GM19240 (cell line): ENCODE measurements at regions not wholly inside any gene's neighbourhood (a gene's known extent, or its start where the extent isn't known, plus 50 kb on each side); places are given as distances from the start of the nearest gene placed in this dataset.

ENCODE experiments used
- DNase-seq: peaks from one replicate; pipeline ENCODE4 v3.0.0; 2011; ENCODE audit warnings: low spot score; ENCODE audit not compliant: insufficient read length

GRCh38 chr6:14948586-14949245 lies 297.2 kb upstream of the JARID2 start:
- no peak for DNase-seq

DNA sequence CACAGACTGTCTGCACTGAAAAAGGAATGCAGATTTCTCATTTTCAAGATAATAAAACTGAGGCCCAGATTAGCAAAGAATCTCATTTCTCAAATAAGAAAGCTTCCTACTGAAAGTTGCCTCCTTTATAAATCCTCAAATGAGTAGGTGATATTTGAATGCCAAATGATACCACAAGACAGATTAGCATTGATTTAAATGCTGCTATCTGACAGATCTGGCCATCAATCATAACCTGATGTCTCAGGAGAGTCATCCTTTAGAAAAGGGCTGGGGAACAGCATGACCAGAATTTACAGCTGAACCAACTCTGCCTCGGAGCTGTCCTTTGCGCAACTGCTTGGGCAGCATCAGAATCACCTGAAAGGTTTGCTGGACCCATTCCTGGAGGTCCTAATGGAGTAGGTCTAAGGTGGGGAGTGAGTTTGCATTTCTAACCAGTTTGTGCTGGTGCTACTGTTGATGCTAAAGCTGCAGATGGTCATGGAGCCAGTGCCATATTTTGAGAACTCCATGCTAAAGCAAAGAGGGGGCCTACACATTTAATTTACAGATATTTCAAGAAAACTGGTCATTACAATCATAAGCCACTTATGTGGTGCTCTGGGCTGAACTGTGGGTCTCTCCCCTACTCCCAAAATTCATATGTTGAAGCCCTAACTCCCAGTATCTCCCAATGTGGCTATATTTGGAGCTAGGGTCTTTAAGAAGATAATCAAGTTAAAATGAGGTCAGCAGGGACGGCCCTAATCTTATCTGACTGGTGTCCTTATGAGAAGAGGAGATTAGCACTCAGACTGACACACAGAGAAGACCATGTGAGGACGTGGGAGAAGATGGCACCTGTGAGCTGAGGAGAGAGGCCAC lies 295.5 kb upstream of the JARID2 start:
- no peak for DNase-seq

- DNase-seq: no peak
Observed at GRCh38 chr6:14950970-14951276, 294.9 kb upstream of the JARID2 start.

- DNase-seq: no peak
Observed at GRCh38 chr6:14951704-14952103, 294.2 kb upstream of the JARID2 start.

DNA sequence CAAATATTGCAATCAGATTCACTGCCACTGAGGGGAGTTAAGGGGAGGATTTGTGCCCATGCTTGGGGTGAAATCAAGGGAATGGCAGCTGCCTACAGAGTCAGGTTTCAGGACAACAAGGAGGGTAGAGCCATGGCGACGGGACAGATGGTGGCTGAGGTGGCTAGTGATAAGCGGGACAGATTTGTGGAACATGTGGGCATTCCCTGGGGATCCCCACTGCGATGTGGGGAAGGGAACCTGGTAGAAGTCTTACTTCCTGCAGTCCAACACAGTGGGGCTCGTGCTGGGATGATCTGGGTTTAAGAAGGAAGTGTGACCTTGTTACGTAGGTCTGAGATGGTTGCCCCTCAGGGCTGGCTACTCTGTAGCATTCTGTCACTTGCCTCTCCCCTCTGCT lies 292.0 kb upstream of the JARID2 start:
- DNase-seq: no peak

GRCh38 chr6:14957355-14958059 lies 288.4 kb upstream of the JARID2 start:
- no peak for DNase-seq

- no peak for DNase-seq
Observed at GRCh38 chr6:14959324-14959885, 286.5 kb upstream of the JARID2 start.

DNA sequence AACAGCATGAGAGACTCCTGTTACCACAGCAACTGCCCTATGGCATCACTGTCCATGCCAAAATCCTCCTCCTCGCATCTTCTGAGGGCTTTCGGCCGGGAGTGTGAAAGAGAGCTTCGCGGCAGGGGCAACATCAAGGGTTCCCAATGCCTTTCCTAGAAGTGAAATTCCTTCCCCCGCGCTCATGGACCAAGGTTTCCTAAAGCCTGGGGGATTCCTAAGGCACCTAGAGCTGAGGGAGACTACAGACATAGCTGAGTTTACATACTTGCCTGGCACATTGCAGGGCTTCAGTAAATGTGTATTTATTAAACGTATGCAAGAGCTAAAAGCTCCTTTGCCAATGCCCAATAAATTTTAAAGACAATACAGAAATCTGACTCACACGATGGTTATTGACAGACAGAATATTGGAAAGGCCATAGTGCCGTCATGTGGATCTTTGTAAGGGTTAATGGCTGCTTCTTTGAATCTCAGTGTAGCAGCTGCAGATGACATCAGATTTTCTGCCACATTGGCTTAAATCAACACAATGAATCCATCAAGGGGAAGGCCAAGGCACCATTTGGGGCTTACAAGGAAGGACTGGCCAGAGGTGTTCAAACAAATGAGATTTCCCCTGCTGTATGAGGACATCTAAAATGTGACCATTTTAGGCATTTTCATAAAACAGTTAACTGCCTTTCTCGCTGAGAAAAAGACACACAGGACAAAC lies 281.2 kb upstream of the JARID2 start:
- no peak for DNase-seq

GRCh38 chr6:14965424-14966075 lies 280.3 kb upstream of the JARID2 start:
- no peak for DNase-seq

DNA sequence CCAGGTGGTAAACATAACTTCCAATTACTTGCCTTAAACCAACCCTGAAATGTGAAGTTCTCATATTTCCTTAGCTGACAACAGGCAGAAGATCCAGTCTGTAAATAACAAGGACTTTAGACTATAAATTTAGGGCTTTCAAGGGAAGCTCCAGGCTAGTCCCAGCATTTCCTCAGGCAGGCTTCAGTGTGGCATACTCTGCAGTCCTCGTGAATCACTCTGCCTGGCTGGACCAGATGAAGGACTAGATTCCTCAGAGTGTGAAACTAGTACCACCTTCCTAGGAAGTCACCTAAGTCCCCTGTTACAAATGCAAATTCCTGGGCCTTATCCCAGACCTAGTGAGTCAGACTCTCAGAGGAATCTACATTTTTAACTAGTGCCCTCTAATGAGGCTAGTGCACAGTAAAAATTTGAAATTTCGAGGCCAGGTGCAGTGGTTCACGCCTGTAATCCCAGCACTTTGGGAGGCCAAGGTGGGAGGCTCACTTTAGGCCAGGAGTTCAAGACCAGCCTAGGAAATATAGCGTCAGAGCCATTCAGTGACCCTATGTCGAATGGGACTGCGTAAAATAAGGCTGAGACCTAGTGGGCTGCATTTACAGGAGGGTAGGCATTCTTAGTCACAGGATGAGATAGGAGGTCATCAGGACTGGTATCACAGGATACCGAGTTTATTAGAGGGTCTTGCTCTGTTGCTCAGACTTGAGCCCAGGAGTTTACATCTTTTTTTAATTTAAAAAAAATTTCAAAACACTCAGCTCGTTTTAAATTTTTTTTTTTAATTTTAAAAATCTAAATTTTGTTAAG lies 279.6 kb upstream of the JARID2 start:
- DNase-seq: no peak

GRCh38 chr6:14966906-14967711 lies 278.8 kb upstream of the JARID2 start:
- DNase-seq: no peak

- DNase-seq: no peak
Observed at GRCh38 chr6:14968056-14968637, 277.7 kb upstream of the JARID2 start.

DNA sequence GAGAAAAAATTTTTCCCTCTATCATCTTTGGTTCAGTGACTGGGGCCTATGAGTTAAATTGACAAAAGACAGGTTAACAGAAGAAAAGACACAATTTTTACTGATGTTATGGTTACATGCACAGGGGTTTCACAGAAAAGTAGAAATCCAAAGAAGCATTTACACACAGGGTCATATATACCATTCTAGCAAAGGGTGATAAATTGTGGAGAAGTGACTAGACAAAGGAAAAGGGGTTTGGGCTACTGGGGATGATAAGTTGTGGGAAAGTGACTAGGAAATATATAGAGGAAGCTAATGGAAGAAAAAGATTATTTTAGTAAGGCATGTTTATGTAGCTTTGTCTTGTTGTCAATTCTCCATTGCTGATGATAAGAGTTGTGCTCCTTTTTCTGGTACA lies 276.7 kb upstream of the JARID2 start:
- no peak for DNase-seq

- no peak for DNase-seq
Observed at GRCh38 chr6:14972379-14973067, 273.3 kb upstream of the JARID2 start.

- no peak for DNase-seq
Observed at GRCh38 chr6:14974372-14974771, 271.5 kb upstream of the JARID2 start.

DNA sequence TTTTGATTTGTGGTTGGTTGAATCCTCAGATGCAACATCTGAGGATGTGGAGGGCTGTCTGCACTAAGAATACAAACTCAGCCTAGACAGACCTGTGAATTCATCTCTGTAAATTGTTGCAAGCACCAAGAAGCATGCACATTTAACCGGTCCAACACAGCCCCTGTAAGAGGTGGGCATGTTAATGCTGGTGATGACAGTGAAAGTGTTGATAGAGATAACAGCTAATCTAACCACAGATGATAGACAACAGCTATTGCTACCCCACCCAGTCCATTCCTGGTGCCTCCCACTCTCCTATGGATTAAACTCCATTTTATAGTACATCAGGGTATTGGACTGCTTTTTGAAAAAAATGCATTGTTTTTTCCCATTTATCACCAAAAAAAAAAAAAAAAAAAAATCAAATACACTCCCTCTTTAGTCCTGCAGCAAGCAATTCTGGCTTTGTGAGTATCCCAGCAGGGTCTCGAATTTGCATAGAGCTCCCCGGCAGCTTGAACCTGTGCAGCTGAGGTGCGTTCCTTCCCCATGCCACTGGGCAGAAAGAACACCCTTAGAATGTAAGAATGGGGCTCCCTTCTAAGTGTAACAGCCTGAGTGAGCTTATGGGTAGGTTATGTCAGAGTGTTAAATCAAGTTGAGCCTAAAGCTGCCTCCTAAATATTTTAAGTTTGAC lies 270.9 kb upstream of the JARID2 start:
- DNase-seq: no peak

- DNase-seq: no peak
Observed at GRCh38 chr6:14975471-14975817, 270.4 kb upstream of the JARID2 start.
